GM10248 (cell line): ENCODE measurements at regions not wholly inside any gene's neighbourhood (a gene's known extent, or its start where the extent isn't known, plus 50 kb on each side); places are given as distances from the start of the nearest gene placed in this dataset.

Experiments used
- CTCF ChIA-PET: fragments of 300-600 bp; sonication (Branson Sonifier 250); formaldehyde crosslinking; extraction: SDS; loops from one replicate; lab custom pipeline; 2021; ENCODE audit warnings: antibody characterized with exemption; lab: Yijun Ruan, JAX
- POLR2A ChIA-PET: fragments of 350-650 bp; sonication (Branson Sonifier 250); formaldehyde crosslinking; extraction: SDS; loops from one replicate; lab custom pipeline; 2020; ENCODE audit warnings: antibody characterized with exemption; lab: Yijun Ruan, JAX
- DNase-seq: peaks from one replicate; pipeline ENCODE4 v3.0.0; 2012; ENCODE audit errors: extremely low spot score
- CTCF ChIP-seq: IDR thresholded peaks from 2 replicates; pipeline ENCODE4 v1.5.1; 2012; ENCODE audit warnings: mild to moderate bottlenecking, low read depth; ENCODE audit errors: extremely low read depth, missing control alignments, control extremely low read depth

- CTCF ChIA-PET: interaction anchor here (0.9 to 2.1 kb wide), 7 partner anchors 9 to 129 kb away, joined by 3 to 6 read pairs (median 4); no protein-coding TSS in a partner anchor
- POLR2A ChIA-PET: no interaction called here
- TF ChIP-seq CTCF: no peak
- no peak for DNase-seq
Observed at GRCh38 chr20:23179766-23180403, 93.8 kb upstream of the CD93 start.

- TF ChIP-seq CTCF: no peak
- ChIA-PET CTCF (interaction anchor here (0.9 to 2.1 kb wide), 4 partner anchors 12 to 23 kb away, joined by 3 to 6 read pairs (median 4); no protein-coding TSS in a partner anchor), POLR2A (no interaction called here)
- DNase-seq: no peak
Observed at GRCh38 chr20:23178806-23179205, 92.7 kb upstream of the CD93 start.

- POLR2A ChIA-PET: no interaction called here
Observed at GRCh38 chr20:23174821-23175220, 88.7 kb upstream of the CD93 start.

GRCh38 chr20:23167431-23167830, 81.3 kb upstream of the CD93 start:
- CTCF ChIA-PET: no interaction called here
- DNase-seq: no peak
- POLR2A ChIA-PET: no interaction called here
- no peak for TF ChIP-seq CTCF

More at GRCh38 chr20:23174821-23175220, 88.7 kb upstream of the CD93 start:
- no peak for TF ChIP-seq CTCF
- CTCF ChIA-PET: no interaction called here
- DNase-seq: no peak

GRCh38 chr20:23166563-23166962, 80.4 kb upstream of the CD93 start:
- POLR2A ChIA-PET: no interaction called here
- TF ChIP-seq CTCF: no peak
- no peak for DNase-seq
- CTCF ChIA-PET: interaction anchor here (1.1 to 2.2 kb wide), 2 partner anchors 20 to 22 kb away, joined by 4 to 5 read pairs; no protein-coding TSS in a partner anchor

GRCh38 chr20:23165964-23166363, 79.8 kb upstream of the CD93 start:
- DNase-seq: no peak
- POLR2A ChIA-PET: no interaction called here
- CTCF ChIA-PET: interaction anchor here (1.1 to 2.2 kb wide), 3 partner anchors 19 to 46 kb away, joined by 3 to 5 read pairs (median 4); no protein-coding TSS in a partner anchor
- TF ChIP-seq CTCF: no peak
